Hindlimb muscle (tissue), 1 donor: ENCODE measurements at regions not wholly inside any gene's neighbourhood (a gene's known extent, or its start where the extent isn't known, plus 50 kb on each side); places are given as distances from the start of the nearest gene placed in this dataset.
"Not testable (repeated sequence)": the region's sequence is repeated elsewhere in the genome, so short reads cannot be mapped to it uniquely, and the experiment has no call there.

Source experiments
- DNase-seq: peaks from one replicate; pipeline ENCODE4 v3.0.0-alpha.2; 2013

DNA sequence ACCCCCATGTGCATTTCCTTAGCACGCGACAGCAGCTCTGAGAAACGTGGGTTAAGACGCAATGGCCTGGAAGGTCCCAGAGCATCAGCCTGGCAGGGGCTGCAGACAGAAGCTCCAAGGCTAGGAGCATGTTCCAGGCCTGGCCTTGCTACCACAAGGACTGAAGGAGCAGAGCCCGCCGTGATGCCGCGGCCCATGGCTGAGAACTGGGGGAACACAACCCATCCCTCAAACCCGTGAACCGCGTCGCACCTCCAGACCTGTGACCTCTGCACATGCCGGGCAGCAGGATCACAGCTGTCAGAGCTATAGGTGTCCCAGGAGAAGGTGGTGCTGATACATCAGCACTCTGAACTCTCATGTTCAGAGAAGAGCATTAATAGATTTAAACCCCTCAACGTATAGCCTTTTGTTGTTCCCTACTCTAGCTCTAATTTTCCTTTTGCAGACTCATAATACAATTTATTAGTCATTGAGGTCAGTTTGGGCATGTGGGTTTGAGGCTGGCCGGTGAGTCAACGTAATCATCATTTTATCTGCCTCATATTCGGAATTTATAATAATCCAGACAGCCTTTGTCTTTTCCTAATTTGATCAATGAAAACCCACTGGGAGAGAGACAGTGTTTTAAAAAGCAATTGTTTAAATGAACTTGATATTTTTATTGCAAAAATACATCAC, 222.5 kb upstream of the TCERG1L start:
- DNase-seq = no peak

DNA sequence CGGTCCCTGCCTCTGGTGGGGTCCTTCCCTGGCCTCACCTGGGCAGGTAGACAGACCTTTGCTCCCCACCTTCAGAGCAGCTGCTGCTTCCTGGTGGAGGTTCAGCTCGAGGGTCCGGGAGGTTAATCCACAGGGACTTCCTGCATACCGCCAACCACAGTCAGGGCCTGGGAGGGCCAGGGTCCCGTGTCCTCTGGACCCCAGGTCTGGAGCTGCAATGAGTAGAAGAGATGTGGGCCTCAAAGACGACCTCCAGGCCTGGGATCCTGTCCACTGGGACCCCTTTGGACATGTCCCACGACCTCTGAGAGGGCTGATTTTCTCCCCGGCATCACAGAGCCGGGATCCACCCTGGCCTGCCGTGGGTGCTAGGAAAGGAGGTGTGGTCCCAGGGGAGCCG, 223.3 kb upstream of the TCERG1L start:
- DNase-seq = no peak

DNA sequence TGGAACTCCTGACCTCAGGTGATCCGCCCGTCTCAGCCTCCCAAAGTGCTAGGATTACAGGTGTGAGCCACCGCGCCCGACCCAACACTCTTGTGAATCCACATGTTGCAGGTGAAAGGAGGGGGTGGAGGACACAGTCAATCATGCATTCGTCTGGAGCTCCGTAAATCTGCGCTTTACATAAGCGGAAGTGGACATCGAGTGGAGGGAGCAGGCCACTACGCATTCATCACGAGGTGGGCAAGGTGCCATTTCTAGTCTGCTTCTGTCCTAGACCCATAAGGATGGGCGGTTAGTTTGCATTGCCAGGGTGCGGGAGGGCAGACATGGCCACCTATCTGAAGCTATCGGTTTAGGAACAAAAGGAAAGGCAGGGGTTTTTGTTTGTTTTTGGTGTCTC, 225.2 kb upstream of the TCERG1L start:
- no peak for DNase-seq

DNA sequence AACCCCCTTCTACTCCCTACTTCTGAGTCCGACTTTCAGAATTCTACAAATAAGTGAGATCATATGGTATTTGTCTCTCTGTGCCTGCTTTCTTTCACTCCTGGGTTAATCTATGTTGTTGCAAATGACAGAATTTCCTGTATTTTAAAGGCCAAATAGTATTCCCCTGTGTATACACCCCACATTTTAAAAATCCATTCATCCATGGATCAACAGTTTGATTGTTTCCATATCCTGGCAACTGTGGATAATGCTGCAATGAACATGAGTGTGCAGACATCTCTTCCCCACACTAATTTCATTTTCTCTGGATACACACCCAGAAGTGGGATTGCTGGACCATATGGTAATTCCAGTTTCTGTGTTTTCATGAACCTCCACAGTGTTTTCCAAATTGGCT, 225.8 kb upstream of the TCERG1L start:
- DNase-seq = peak; percentile 22

DNA sequence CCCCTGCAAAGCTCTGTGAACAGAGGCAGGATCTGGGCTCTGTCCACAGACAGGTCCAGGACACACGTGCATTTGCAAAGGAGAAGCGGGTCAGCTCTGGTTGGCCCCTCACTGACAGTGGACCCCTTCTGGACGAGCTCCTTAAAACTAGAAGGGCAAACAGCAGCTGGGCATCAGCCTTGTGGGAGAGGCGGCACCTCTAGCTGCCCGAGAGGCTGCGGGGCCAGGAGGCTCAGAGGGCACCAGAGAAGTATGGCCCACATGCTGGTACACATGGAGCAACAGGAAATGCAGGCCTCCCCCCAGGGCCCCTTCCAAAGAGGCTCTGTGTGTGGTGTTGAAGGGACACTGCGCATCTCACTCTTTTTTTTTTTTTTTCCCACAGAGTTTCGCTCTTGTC, 233.0 kb upstream of the TCERG1L start:
- DNase-seq = no peak

DNA sequence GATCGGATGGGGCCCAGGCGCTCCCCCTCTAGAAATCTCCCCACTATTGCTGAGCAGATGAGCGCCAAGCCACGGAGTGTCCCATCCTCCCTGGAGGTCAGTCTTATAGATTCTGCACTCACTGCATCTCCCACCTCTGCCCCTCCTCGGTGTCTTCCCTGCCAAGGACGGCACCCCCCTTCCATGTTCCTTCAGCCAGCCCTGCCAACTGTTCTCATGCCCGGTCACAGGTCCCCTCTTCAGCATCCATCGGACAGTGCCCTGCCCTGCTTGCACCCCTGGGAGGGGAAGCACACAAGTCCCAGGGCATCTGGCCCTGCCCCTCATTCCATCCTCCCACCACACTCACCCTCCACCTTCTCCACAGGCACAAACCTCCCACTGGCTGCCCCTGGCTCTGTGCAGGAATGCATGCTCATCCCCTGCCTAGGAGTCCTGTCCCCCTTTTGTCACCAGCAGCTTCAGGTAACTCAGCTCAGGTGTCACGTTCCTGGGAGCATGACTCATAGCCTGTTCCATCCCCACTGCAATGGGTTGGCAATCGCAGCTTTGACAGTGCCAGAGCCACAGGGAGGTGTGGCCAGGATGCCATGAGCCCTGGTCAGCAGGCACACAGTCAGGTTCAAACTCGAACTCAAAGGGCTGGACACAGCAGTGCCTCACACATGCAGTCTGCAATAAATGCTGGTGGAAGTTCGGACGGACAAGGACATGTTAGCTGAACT, 234.7 kb upstream of the TCERG1L start:
- no peak for DNase-seq

DNA sequence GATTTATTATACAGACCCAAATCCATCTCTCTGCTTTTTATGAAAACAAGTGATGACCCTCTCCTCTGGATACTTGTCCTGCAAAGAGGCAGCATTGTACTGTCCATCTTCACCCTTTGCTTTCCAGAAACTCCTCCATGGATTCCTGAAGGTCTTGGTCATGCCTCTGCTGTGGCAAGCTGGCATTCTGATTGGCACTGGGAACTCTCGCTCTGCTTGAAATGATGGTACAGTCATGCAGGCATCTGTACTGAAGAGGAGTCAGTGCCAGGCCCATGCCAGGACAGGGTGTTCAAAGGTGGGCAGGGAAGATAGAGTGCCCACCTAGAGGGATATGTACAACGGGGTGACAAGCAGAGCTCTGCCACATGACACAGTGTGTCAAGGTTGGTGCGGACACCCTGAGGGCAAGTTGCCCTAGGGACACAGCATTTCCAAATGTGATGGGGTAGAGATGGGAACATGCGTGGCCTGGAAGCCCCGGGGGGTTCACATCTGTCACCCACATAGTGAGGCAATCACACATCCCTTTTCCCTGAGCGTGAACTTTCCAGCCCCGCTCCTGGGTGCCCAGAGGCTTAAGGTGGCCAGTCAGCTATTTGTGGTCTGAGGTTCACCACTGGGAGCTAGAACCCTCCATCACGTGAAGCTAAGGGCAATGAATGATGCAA, 235.7 kb upstream of the TCERG1L start:
- no peak for DNase-seq

DNA sequence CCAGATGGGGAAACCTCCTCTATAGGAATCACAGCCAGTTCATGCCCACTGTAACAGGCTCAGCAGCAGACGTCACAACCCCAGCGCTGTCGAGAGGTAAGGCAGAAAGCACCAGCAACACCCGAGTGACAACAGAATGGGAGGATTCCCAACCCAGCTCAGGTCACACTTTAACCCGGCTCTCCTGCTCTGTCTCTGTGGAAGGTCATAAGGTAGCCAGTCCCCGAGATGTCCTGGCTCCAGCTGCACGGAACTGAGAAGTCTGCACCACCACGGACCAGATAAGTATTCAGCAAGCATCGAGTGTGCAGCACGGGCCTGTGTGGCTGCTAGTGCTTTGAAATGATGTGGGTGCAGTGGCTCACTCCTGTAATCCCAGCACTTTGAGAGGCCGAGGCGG, 236.7 kb upstream of the TCERG1L start:
- no peak for DNase-seq

DNA sequence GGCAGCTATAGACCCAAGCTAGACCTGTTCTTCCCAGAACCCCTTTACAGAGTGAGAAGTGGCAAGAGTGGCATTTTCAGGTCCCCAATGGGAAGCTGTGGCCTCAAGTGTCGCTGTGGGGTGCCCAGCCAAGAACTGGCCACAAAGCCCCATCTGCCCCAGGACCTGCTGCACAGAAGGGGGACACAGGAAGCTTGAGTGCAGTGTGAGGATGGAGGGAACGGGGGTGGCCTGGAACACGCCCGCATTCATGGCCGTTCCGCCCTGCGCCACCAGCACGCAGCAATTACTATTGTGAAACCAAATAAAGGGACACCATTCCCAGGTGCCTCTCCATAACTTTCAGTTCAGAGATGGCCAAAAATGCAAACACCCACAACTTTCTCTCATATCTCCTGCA, 237.6 kb upstream of the TCERG1L start:
- no peak for DNase-seq

DNA sequence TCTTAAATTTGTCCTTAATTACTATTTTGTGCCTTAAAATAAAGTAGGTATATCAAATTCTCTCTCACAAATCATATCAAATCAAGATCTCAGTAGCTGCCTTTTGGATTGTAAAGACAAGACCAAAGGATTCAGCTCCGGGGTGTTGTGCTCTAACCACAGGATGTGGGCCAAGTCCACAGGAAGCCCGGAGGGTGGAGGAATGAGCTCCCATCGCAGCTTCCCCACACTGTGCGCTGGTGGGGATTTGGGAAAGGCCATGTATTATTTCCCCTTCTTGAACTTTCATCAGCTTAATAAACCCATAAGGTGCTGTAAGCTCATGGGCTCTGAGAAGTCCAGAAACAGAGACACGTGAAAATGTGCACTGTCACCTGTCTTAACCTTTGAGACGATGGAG, 241.6 kb upstream of the TCERG1L start:
- DNase-seq = no peak

DNA sequence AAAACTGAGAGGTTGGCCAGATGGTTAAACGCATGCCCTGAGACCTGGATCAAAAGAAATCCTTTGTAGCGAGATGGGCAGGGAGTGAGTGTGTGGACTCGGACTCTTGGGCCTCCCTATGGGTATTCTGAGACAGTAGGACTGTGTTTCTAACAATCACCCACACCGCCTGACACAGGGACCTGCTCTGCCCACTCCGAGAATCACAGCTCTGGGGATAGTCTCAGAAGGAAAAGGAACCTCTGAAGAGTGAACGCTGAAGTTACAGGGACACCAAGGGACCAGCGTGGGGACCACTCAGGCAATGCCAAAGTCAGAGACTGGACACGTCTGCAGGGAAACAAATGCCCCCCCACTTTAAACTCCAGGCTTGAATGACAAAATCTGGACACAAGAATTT, 242.1 kb upstream of the TCERG1L start:
- no peak for DNase-seq

DNA sequence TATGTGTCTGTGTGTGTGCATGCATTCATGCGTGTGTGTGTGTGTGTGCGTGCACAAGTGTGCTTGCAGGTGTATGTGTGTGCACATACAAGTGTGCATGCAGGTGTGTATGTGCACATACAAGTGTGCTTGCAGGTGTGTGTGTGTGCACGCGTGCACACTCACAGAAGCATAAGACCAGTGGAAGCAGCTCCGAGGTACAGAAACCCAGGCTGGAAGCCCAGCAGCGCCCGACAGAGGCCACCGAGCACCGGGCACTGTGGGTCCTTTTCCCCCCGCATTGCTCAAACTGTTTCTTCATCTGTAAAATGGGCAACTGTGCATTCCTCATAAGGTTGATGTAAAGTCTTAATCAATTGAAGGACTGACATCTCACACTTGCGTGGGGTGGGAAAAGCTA, 243.3 kb upstream of the TCERG1L start:
- DNase-seq = no peak

DNA sequence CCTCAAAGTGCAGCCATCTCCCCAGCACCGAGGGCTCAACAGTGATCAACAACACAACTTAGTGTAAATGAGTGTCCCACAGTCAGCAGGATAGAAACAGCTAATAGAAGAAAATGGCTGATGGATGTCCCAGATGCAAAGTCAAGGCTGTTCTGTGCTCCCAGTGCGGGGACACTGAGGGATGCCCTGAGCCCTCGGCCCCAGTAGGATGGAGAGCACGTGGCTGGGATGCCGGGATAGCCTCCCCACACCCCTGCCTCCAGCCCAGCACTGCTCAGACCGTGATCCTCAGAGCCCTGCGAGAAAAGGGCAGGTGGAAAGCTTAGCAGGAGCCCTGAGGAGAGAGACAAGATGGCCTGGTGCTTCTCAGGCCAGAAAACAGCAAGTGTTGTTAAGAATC, 243.9 kb upstream of the TCERG1L start:
- DNase-seq = no peak

DNA sequence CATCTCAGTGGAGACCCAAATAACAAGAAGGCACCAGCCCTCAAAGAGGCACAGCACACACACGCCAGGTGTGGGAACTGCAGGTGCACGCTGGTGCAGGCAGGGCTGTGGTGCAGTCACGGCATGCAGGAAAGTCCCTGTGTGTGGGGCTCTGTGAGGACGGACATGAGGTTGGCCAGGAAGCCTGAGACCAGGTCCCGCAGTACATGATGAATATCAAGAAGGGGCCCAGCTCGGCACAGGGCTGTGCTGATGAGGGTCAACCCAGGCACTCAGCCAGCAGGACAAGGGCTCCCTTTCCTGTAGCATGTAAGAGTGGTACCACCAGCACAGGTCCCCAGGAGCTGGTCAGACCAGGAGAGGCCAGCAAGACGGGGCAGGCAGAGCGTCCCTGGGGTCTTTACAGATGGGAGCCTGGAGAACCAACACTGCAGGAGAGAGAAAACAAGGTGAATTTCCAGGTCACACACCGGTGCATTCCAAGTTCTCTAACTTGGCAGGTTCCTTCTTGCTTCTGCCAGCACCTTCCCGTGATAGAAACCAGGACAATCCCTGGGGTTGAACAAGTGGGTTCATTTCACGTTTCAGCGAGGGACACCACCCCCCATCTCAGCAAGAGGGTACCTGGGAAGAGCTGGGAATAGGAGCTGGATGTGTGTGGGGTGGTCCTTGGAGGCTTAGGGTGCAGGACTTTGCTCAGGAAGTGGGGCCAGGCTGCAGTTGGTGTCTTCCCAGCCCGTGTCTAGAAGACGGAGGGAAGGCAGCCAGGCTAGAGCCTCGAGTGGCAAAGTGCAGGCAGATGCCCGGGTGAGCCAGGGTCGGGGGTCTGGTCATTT, 244.8 kb upstream of the TCERG1L start:
- no peak for DNase-seq

DNA sequence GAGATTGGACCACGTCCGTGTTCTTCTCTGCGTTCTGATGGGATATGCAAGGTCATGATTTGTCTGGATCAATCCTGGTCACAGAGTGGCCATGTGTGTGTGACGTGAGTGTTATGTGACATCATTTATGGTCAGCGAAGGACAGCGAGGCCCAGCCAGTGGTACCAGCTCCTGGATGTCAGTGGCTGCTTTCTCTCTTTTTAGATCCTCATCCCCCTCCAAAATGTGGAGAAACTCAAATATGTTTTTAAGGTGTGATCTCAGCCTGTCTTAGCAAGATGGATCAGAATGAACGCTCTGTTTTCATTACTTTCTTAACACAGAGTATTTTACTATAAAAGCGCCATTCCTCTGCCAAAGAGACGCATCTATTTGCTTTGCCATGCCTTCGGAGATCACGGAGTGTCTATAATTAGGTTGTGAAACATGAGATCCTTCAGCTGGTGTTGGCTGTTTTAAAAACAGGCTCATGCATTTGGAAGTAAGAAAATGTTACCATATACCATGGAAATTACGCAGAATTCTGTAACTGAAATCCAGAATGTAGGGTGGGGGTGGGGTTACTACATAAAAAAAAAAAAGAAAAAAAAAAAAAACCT, 245.5 kb upstream of the TCERG1L start:
- no peak for DNase-seq

DNA sequence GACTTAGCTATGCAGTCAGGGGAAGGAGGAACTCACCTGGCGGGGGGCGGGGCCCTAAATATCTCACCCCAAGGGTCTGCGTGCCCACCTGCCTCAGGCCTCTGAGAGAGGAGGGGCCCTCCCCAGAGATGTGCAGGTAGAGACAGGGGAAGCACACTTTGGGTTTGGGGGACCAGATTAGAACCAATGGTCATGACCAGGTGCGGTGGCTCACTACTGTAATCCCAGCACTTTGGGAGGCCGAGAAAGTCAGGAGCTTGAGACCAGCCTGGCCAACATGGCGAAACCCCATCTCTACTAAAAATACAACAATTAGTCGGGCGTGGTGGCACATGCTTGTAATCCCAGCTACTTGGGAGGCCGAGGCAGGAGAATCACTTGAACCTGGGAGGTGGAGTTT, 246.4 kb upstream of the TCERG1L start:
- not testable (repeated sequence) for DNase-seq

DNA sequence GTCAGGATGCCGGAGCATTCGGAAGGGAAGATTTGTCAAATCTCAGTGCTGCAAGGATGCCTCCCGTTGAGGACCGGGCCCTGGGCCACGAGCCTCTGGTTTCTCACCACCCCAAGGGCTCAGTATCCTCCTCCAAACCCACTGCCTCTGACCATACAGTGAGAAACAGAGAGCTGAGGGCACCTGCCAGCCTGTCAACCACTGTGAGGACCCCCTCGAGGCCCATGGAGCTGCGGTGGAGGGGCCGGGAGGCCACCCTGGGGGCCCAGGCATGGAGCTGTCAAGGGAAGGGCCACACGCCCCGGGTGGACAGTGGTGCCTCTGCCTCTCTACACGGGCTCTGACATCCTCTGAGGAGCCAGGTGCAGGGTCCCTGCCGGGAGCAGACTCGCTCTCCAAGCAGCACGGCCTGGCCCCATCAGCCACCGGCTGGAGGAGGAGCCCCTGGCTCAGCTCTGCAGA, 248.0 kb upstream of the TCERG1L start:
- no peak for DNase-seq

DNA sequence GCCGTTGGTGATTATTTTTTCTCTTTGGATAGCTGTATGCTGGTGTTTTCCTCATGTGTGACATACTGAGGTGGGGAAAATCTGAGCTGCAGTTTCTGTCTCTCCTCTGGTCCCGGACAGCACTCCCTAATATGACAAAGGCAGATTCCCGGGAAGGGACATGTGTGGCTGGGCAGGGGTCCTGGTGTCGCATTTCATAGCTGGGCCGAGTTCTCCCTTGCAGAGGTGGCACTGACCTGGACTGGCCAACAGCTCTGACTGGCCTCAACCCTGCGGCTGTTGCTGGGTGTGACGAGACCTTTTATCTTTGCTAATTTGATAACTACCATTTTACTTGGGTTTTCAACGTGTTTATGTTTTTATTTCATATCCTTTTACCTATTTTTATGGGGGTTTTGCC, 248.6 kb upstream of the TCERG1L start:
- no peak for DNase-seq

DNA sequence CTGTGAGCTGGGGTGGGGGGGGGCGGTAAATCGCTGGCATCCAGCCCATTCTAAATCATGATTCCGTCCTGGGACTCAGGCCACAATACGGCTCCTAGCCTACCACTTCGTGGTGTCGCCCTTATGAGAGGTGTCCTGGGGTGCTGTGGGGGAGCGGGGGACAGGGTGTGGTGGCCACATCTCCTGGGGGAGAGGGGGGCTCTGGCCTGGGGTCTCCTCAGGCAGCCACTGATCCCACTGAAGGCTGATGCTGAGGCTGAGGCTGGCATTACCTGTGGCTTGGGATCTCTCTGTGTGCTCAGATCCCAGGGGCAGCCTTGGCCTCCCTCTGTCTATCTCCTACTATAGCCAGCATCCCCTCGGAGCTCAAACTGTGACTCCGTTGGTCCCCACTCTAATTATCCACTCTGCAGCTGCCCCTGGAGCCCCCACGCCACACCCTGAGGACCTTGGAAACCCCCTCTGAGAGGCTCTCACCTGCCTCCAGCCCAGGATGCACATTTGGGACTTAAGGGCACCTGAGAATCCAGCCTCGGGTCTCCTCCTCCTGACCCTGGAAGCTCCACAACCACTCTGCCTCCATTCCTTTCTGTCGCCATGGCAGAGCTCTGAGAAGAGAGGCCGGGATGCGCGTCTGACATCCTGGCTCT, 249.3 kb upstream of the TCERG1L start:
- DNase-seq = no peak

DNA sequence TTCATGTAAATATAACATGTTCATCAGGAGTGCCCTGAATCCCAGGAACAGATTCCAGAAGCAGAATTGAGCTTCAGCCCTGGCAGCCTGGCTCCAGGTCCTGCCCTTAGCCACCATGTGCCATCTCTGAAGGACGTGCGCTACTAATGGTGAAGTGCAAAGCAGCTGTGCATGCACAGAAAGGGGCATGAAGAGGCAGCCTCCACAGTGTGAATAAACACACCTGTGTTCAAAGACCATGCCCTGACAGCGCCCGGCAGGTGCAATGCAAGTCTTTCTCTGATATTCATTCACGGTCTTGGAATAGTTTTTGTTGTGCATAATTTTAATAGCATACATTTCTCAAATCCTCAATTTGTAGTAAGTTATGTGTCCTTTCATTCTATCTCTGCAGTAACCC, 250.4 kb upstream of the TCERG1L start:
- no peak for DNase-seq

DNA sequence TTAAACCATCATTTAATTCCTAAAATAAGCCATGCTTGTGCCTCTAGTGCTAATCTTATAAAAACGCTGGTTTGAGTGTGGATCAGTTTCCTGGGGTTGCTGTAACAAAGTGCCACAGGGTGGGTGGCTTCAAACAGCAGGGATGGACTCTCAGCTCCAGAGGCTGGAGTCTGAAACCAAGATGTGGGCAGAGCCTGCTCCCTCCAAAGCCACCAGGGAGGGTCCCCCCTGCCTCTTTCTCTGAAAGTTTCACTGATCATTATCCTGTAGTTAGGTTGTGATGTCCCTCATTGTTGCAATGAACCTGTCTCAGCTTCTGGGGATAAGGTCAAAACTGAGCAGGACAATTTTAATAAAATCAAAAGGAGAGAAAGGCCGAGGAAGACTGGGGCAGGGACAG, 251.9 kb upstream of the TCERG1L start:
- DNase-seq = no peak
